Skeletal muscle tissue (tissue), 3 donors: ENCODE measurements at regions not wholly inside any gene's neighbourhood (a gene's known extent, or its start where the extent isn't known, plus 50 kb on each side); places are given as distances from the start of the nearest gene placed in this dataset.
"Not testable (repeated sequence)": the region's sequence is repeated elsewhere in the genome, so short reads cannot be mapped to it uniquely, and the experiment has no call there.

Experiments used
- H3K27ac ChIP-seq: one replicate; pipeline ENCODE4 v1.7.0; 2013; ENCODE audit warnings: mild to moderate bottlenecking, low read depth, low read length, inconsistent platforms
- H3K27me3 ChIP-seq, 3 donors: one replicate each; pipeline ENCODE4 v1.7.0; 2013; ENCODE audit warnings: low read length in 3 of 3; ENCODE audit not compliant: control insufficient read depth in 3 of 3, insufficient read depth in 3 of 3
- H3K36me3 ChIP-seq, 3 donors: one replicate each; pipeline ENCODE4 v1.7.0; 2013; ENCODE audit warnings: low read length in 3 of 3; ENCODE audit not compliant: control insufficient read depth in 3 of 3, insufficient read depth in 3 of 3
- H3K4me1 ChIP-seq, 3 donors: one replicate each; pipeline ENCODE4 v1.7.0; 2013; ENCODE audit warnings: low read length in 3 of 3, mild to moderate bottlenecking in 3 of 3; ENCODE audit not compliant: control insufficient read depth in 3 of 3, insufficient read depth in 3 of 3
- H3K4me3 ChIP-seq, 3 donors: one replicate each; pipeline ENCODE4 v1.7.0; 2013; ENCODE audit warnings: low read length in 3 of 3
- H3K9ac ChIP-seq, 3 donors: one replicate each; pipeline ENCODE4 v1.7.0; 2013; ENCODE audit warnings: low read length in 3 of 3, mild to moderate bottlenecking in 3 of 3, moderate library complexity in 2 of 3, low read depth in 1 of 3
- H3K9me3 ChIP-seq, 3 donors: one replicate each; pipeline ENCODE4 v1.7.0; 2013; ENCODE audit warnings: low read length in 3 of 3; ENCODE audit not compliant: control insufficient read depth in 3 of 3
- donor health status: Osteomylitis.

GRCh38 chr1:101437800-101438199 lies 201.0 kb downstream of the S1PR1 start:
- H3K27me3 ChIP-seq, result no peaks in the 10 kb centered on the region
- H3K4me1 ChIP-seq, result no peaks in the 10 kb centered on the region
- H3K9me3 ChIP-seq, result no peaks in the 10 kb centered on the region
- no peak overlapping the region for H3K9ac ChIP-seq
- no peaks in the 10 kb centered on the region for H3K36me3 ChIP-seq
- no peak overlapping the region for H3K4me3 ChIP-seq
- H3K27ac ChIP-seq, result no peak overlapping the region

GRCh38 chr1:101438359-101438758 lies 201.5 kb downstream of the S1PR1 start:
- H3K27ac ChIP-seq, result no peak overlapping the region
- no peaks in the 10 kb centered on the region for H3K36me3 ChIP-seq
- H3K4me3 ChIP-seq, result no peak overlapping the region
- no peaks in the 10 kb centered on the region for H3K27me3 ChIP-seq
- H3K4me1 ChIP-seq, result no peaks in the 10 kb centered on the region
- H3K9me3 ChIP-seq, result no peaks in the 10 kb centered on the region
- H3K9ac ChIP-seq, result no peak overlapping the region

GRCh38 chr1:101440485-101440884 lies 203.7 kb downstream of the S1PR1 start:
- Histone ChIP-seq H3K4me1 (no peaks in the 10 kb centered on the region), H3K27ac (no peak overlapping the region), H3K9me3 (no peaks in the 10 kb centered on the region), H3K9ac (no peak overlapping the region), H3K4me3 (no peak overlapping the region), H3K36me3 (no peaks in the 10 kb centered on the region), H3K27me3 (no peaks in the 10 kb centered on the region)

GRCh38 chr1:101444381-101444780 lies 207.6 kb downstream of the S1PR1 start:
- no peak overlapping the region for H3K9ac ChIP-seq
- no peaks in the 10 kb centered on the region for H3K9me3 ChIP-seq
- no peak overlapping the region for H3K27ac ChIP-seq

GRCh38 chr1:101444873-101445618 lies 208.2 kb downstream of the S1PR1 start:
- no peak overlapping the region for H3K27ac ChIP-seq
- H3K4me1 ChIP-seq, result no peaks in the 10 kb centered on the region
- no peak overlapping the region for H3K9ac ChIP-seq
- H3K9me3 ChIP-seq, result peaks cover 0 to 2% (median 0%) of the 10 kb centered on the region in 3 donors
- no peaks in the 10 kb centered on the region for H3K27me3 ChIP-seq
- H3K36me3 ChIP-seq, result no peaks in the 10 kb centered on the region
- no peak overlapping the region for H3K4me3 ChIP-seq

More at GRCh38 chr1:101444381-101444780, 207.6 kb downstream of the S1PR1 start:
- H3K4me1 ChIP-seq, result no peaks in the 10 kb centered on the region
- no peak overlapping the region for H3K4me3 ChIP-seq
- H3K27me3 ChIP-seq, result no peaks in the 10 kb centered on the region
- H3K36me3 ChIP-seq, result no peaks in the 10 kb centered on the region

GRCh38 chr1:101448018-101448417 lies 211.2 kb downstream of the S1PR1 start:
- Histone ChIP-seq H3K27me3 (no peaks in the 10 kb centered on the region), H3K4me3 (no peak overlapping the region), H3K36me3 (no peaks in the 10 kb centered on the region), H3K9me3 (peaks cover 0 to 2% (median 0%) of the 10 kb centered on the region in 3 donors), H3K9ac (no peak overlapping the region), H3K4me1 (no peaks in the 10 kb centered on the region), H3K27ac (no peak overlapping the region)

- H3K4me3 ChIP-seq, H3K27ac ChIP-seq, H3K36me3 ChIP-seq, H3K9me3 ChIP-seq, H3K9ac ChIP-seq, H3K4me1 ChIP-seq, H3K27me3 ChIP-seq: not testable (repeated sequence)
Observed at GRCh38 chr1:101450691-101451090, 213.9 kb downstream of the S1PR1 start.

GRCh38 chr1:101451888-101452287 lies 215.1 kb downstream of the S1PR1 start:
- Histone ChIP-seq H3K4me3 (no peak overlapping the region), H3K27ac (no peak overlapping the region), H3K9ac (no peak overlapping the region), H3K4me1 (no peaks in the 10 kb centered on the region), H3K36me3 (no peaks in the 10 kb centered on the region), H3K27me3 (no peaks in the 10 kb centered on the region), H3K9me3 (peaks cover 0 to 2% (median 0%) of the 10 kb centered on the region in 3 donors)

GRCh38 chr1:101452825-101453224 lies 216.0 kb downstream of the S1PR1 start:
- Histone ChIP-seq H3K27me3 (no peaks in the 10 kb centered on the region), H3K36me3 (no peaks in the 10 kb centered on the region), H3K4me1 (no peaks in the 10 kb centered on the region), H3K9me3 (peaks cover 0 to 2% (median 0%) of the 10 kb centered on the region in 3 donors), H3K4me3 (no peak overlapping the region), H3K27ac (no peak overlapping the region), H3K9ac (no peak overlapping the region)

- H3K27ac ChIP-seq, result no peak overlapping the region
- H3K4me3 ChIP-seq, result no peak overlapping the region
- H3K27me3 ChIP-seq, result no peaks in the 10 kb centered on the region
- H3K9ac ChIP-seq, result no peak overlapping the region
- H3K4me1 ChIP-seq, result no peaks in the 10 kb centered on the region
- no peaks in the 10 kb centered on the region for H3K36me3 ChIP-seq
- peaks cover 0 to 2% (median 0%) of the 10 kb centered on the region in 3 donors for H3K9me3 ChIP-seq
Observed at GRCh38 chr1:101453844-101454243, 217.0 kb downstream of the S1PR1 start.
